Non-pigmented ciliary epithelial cell (primary cell): ENCODE measurements at regions not wholly inside any gene's neighbourhood (a gene's known extent, or its start where the extent isn't known, plus 50 kb on each side); places are given as distances from the start of the nearest gene placed in this dataset.
A peak's percentile ranks its signal among the peaks of the same experiment; 100 is the strongest.

ENCODE experiments used
- DNase-seq: peaks from one replicate; pipeline ENCODE4 v3.0.0-alpha.2; 2010; ENCODE audit warnings: low read depth

DNA sequence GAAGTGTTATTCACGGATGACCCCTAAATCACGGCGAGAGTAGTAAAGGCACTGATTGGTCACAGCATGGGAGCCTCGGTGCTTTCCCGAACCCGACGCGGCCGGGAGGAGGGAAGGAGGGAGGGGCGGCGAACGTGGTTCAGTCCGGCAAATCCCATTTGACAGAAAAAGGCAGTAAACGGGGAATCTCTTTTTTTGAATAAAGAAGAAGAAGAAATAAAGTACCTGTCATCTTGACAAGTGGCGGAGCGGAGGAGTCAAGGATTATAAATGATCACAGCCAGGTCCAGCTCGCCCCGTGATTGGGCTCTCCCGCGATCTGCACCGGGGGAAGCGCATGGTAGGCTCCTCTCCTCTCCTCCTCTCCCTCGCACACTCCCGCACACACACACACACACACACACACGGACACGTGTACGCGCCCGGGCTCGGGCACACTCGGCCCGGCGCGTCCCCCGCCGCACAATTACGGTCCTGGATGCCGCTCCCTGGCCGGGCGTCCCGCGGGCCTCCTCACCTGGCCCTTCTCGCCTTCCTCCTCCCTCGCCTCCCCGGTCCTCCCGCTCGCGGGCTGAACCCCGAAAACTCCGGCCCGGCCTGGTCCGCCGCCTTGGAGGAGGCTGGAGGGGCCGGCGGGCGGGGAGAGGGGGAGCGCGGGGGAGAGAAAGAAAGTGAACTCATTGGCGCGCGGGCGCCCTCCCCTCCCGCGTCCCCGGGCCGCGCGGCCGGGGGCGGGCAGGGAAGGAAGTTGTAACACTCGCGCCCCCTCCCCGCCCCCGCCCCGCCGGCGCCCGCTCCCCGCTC lies 99.2 kb upstream of the TENM3 start:
- DNase-seq: peak; percentile 27

DNA sequence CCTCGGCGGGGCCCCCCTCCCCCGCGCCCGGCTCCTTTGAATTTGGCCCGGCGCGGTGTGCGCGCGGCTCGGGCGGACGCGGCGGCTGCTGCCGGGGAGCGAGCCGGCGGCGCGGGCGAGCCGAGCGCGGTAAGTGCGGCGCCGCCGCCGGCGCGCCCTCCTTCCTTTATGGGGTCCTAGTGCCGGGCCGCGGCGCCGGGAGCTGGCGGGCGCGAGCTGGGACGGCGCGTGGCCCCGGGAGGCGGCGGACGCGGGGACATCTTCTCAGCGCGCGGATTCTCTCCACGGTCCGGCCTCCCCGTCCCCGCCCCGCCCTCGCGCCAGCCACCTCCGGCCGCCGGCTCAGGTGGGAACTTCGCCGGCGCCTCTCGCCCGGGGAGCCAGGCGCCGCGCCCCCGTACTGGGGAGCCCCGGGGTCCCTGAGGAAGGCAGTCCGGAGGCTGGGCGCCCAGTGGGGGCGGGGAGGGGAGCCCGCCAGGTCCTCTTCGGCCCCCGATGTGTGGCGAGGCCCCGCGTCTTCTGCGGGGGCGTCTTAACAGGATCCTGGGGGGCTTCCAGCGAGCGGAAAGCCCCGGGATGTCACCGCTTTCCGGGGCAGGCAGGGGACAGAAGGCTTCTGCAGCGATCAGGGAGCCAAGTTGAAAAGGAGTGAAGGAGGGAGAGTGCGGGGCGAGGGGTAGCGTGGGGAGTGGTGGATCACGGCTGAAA lies 98.4 kb upstream of the TENM3 start:
- DNase-seq: no peak

DNA sequence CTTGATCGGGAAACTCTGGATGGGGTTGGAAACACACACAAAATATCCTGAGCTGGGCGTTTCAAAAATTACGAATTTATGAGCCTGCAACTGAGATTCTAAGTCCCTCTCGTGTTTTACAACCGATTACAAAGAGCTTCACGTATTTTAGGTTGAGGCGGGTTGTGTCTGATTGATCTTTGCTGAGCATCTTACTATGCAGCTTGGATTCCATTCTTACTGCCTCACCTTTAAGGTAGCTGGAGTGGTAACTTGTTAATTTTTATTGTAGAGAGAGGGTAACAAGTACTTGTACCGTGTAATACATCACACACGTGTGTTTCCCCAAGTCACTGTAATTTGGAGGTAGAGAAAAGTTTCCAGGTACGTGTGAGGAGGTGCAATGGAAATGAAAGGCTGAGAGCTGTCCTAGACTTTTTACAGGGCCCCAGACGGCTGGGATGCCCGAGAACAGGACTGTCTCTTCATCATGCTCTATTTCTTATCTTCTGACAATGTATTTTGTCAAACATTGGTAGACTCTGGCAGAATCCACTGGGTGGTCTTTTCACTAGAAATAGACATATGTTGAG lies 97.8 kb upstream of the TENM3 start:
- DNase-seq: no peak

DNA sequence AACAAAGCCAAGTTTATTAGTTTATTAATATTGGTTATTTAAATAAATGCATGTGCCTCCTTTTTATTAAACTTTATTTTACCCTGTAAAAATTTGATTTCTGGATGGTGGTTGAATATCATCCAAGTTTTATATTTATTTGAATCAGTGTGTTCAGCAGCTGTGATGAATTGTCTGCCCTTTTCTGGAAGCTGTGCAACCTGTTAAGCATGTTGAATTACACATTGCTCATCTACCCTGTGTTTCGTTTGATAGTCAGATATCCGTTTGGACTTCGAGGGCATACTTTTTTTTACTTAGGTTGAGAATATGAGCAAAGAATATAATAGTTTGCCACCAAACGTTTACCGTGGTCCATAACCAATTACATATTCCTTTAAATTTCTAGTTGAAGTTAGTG lies 95.8 kb upstream of the TENM3 start:
- no peak for DNase-seq

DNA sequence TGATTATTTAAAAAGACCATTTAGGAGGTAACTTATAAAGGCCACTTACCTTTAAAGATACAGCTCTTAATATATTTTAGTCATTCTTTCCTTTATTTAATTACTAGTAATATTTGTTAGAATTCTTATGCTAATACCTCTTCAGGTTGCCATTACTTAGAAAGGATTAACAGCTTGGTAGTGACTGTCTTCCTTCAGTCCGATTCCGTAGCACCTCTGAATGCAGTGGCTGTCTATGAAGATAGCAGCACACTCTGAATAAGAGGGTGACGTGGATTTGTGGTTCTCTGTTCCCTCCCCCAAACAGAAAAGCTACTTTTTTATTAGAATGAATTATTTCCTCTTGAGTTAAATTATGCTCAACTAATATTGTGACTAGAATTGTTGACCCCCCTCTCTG lies 92.6 kb upstream of the TENM3 start:
- DNase-seq: no peak

DNA sequence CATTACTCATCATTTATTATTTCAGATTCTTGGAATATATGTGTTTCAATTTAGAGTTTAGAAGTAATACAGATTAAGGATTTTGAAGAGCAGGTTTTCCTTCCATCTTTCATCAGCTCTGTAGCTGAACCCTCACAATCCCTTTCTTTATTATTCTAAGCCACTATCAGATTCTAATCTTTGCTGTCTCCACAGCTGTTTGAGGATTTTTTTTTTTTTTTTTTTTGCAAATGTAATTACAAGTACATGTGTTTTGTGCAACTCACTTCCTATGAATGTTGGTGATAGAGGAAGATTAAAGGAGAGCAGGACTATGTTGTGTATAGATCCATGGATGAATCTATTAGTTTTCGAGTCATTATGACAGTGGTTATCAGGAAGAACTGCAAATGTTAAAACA lies 87.4 kb upstream of the TENM3 start:
- DNase-seq: no peak

DNA sequence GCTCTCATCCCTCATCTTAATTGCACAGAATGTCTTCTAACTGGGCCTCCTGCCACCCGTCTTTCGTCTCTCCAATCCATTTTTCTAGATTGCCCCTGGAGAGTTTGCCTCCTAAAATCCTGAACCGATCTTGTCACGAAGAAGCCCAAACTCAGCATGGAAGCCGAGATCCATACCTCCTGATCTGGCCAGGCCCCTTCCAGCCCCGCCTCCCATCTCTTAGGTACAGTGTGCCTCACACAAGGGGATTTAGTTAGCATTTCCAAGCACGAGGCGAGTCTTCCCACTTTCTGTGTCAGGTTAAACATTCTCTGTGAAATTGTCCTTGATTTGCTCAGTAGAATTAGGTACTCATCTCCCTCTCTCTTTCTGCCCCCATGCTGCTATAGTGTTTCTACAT lies 80.0 kb upstream of the TENM3 start:
- DNase-seq: no peak

DNA sequence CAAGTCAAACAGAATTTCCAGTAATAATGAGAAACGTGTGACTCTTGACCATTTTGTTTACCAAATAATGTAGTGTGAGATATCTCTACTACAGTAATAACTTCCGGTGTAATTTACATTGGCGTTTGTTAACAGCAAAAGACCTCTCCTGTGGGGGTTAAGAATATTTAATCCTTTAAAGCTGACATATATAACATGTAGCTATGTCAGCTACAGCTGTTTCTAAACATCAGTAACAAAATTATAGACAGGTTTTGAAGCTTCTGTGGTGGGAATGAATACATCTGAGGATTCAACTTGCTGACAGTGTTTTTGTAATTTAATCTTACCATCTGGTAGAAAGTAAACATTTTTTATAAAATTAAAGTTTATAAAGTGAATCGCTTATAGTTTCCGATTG lies 73.6 kb upstream of the TENM3 start:
- no peak for DNase-seq

DNA sequence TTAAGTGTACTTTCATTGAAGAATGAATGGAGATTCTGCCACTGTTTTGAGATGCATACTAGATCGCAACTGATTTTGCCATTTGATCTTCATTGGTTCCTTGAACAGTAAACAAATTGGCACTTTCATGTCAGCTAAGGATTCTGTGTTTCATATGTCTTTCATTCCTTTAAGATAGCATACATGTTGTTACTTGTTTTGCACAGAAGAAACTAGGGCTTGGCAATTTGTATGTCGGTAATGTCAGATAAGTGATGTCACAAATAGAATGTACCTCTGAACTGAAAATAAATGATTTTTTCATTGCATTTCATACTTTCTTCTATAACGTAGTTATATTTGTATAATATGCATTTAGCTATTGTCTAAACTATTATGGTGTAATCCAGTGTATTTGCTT lies 73.2 kb upstream of the TENM3 start:
- DNase-seq: no peak

DNA sequence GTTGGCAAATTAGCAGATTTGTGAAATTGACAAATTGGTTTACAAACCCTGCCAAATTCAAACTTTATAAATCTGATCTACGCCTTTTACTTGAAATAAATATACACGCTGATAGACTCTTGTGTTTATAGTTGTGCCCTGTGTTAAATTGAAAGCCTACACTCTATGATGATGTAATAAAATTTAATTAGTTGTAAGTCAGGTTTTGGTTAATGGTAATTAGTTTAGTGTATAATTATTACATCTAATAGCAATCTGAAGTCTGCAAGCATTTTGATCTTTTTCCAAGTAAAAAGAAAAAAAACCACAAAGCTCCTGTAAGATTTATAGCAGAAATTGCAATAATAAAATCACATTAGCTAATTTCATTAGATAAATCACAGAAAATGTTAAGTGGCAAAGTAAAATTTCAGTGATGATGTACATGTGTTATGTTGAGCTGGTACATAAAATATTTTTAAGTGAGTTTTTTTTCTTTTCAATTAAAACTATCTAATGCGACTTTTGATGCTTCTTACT lies 72.7 kb upstream of the TENM3 start:
- no peak for DNase-seq

DNA sequence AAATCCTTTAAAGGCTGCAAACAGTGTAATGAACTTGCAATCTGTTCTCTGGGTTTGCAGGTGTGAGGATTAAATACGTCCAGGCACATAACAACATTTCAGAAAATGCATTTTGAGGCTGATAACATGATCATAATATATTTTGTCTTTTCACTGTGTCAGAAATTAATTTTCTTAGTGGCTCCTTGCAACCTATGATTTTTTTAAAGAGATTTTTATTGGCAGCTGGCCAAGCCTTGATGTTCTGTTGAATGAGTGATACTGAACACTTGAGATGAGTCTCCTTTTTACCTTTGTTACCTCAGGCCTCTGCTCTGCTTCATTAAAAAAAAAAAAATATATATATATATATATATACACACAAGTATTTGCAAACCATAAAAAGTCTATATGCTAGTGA lies 68.2 kb upstream of the TENM3 start:
- DNase-seq: no peak

DNA sequence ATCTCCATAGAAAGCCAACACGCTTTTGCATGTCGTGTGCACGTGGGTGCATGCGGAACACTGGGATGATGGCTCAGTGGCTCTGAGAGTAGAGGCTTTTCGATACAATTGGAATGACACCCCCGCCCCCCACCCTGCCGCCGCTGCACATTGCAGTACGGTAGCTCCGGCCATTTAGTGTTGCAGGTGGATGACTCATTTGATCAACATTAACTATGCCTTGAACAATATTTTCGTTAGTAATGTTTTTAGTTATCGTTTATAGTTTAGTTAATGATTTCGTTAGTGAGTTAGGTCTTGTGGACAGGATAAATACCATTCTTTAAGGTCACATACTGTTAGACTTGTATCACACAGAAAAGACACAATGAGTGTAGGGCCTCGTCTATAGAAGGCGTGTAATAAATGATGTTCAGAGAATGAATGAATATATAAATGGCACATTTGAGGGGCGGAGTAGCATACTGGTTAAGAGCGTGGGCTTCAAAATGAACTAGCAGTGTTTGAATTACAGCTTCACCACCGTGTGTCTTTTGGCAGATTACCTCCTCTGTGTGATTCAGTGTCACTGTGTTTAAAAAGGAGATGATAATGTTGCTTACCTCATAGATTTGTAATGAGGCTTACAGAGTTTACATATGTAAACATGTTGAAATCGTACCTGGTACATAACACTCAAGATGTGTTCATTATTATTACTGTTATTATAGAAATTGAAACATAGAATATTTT lies 67.2 kb upstream of the TENM3 start:
- no peak for DNase-seq

DNA sequence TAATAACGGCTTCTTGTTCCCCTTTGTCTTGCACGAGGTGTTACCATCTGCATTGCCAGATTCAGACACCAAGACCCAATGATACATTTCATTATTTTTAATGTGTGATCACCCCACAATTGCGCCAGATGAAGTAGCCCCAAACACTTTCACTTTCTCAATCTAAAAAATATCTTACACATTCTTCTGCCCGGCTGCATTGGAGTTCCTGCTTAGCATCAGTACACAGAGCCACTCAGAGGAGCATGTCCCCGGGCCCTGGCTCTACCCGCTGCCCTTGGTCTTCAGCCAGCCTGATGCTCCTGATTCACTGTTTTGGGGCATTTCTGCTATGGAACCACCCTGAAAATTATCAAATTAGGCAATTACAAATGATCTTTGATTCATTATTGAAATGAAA lies 66.0 kb upstream of the TENM3 start:
- no peak for DNase-seq

DNA sequence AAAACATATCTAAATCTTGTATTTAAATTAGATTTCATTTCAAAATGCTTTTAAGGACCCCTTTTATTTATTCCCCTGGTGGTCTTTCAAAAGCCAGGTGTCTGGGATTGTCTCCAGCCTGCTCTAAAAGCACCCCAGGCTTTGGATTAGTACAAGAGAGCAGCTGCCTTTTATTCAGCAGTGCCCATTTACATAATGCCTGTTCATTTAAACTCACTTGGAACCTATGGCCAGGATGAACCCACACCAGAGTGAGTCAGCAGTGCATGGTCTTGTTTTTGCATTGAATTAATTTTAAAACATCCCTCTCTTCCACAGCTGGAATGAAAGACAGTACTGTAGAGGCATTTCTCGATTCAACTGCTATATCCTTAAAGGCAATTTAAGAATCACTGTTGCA lies 64.1 kb upstream of the TENM3 start:
- no peak for DNase-seq

DNA sequence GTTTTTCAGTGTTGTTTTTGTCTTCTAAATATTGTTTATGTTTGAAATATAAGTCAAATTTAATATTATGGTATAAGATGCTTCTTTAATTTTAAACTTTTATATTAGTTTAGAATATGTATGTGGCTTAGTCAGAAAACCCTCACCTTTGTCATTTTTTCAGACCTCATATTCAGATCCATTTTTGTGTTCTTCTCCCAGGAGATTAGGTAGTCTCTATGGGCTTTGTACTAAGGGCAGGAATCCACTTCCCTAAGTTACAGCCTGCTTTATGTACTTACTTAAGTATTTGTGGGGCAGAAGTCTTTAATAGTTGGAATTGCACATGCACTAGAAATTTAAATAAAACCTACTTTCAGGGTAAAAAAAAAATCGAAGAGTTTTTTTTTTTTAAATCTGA lies 63.5 kb upstream of the TENM3 start:
- DNase-seq: no peak

DNA sequence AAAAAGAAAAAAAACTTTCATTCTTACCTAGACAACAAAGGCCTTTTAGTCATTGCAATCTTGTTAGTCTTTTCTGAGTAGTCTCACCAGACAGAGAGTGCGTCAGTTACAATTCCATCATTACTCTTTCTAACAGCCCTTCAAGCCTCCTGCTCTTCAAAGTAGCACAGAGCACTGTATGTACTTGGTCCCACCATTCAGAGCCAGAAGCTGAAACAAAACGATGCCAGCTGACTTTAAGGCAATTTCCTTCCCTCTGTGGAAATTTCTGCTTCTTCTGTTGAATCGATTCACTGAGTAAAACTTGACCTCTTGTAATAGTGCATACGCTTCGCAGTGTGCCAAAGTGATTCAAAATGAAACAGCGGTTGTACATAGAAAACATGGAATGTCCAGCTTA lies 57.7 kb upstream of the TENM3 start:
- DNase-seq: no peak

DNA sequence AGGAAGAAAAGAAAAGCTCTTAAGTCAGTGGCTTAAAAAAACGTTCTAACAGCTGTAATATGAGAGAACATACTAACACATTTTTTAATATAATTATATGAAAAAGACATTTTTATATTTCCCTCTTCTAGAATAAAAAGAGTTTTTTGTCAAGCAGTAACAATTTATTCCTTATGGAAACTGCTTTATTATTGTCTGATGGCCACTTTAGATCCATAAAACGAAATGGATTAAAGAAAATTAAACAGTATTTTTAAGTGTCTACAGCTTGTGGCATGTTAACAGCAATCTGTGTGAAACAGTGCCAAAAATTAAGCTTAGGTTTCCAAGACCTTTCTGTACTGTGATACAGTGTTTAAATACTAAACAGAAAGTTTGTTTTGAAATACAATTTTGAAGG lies 55.5 kb upstream of the TENM3 start:
- no peak for DNase-seq

DNA sequence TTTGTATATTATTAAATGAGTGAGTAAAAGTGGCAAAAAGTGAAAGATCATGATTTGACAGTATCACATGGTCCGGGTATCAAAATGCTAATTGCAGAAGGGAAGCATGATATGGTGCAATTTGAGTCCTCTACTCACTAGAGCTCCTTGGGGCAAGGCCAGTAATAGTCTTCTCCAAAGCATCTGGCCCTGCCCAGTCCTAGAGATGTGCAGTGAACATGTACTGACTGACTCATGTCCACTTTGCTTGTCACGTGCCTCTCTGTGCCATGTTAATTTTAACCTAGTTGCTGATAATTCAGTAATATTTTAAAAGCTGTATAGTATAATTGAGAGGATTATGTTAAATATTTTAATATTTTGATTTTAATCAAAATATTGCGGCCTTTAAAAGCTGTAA lies 54.6 kb upstream of the TENM3 start:
- no peak for DNase-seq

DNA sequence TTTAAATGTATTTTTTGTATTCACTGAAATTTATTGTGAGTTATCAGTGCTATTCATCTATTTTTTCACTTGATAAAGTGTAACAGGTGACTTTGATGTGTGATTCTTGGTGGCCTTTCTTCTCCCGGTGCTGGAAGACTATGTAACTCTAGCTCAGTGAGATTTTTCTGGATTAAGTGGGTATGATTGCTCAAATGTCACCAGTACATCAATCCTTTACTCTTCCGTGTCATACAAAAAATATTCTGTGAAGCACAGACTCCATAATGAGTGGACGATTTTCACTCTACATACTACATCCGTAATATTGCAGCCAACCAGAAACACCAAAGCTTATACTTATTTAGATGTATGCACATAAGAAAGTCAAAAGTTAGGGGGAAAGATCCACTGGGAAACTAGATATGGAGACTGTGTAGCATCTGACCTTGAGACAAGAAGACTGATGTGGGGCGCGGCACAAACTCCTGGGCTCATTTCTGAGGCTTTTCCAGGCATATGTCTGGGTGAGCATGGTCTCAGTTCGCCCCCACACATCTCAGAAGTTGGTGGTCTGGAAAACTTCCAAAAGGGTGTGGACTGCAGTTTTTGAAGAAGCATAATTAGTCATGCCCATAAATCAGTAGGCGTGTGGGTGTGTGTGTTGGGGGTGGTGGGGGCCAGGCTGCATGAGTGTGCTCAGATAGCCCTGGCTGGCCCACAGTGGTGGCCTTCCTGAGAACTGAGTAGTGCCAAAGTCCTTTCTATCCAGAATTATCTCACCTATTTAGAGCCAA lies 53.9 kb upstream of the TENM3 start:
- peak; percentile 86 for DNase-seq

DNA sequence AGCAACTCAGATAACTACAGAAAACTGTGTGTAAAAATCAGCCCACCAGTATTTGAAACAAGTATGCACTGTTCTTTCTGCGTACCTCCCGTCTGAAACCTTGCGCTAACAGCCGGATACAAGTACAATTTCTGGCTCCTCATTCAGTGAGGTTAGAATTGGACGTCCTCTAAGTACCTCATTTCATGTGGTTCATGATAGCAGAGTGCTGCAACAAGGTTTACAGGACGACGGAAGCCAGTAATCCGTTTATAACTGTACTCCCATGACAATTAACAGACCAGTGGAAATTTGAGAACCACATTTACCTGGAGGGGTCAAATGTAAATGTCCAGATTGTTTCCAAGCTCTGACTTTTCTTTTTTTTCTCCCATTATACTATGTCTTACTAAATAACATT lies 52.9 kb upstream of the TENM3 start:
- DNase-seq: no peak

DNA sequence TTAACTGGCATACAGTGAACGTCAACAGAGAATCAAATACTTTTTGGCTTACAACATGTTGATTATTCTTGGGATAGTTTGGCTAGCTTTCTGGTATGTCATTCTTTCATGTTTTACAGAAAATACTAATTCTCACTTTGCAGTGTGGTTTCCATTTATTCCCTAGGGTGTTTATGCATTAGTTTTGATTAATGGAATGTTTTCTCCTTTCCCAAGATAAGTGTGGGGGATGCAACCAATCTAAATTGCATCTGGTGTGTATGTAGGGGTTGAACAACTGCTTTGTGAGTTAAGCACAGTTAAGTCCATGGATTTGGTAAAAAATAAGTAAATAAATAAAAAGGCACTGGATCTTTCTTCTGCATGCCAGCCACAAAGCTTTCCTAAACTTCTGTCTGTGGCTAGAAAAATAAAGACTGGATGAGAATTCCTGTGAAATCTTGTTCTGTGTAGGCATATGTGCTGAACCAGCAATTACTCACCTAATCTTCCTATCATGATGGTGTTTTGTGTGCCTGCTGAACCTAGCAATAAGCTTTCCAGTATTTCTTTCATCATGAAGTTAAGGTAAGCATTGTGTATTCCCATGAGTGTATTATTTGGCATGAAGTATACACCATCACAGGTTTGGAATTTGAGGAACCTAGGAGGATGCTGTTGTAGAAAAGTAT lies 50.6 kb upstream of the TENM3 start:
- no peak for DNase-seq
